CD8-positive, alpha-beta memory T cell (primary cell): ENCODE measurements at regions not wholly inside any gene's neighbourhood (a gene's known extent, or its start where the extent isn't known, plus 50 kb on each side); places are given as distances from the start of the nearest gene placed in this dataset.
"Not testable (repeated sequence)": the region's sequence is repeated elsewhere in the genome, so short reads cannot be mapped to it uniquely, and the experiment has no call there.

Experiments
- CTCF ChIA-PET: fragments of 350-600 bp; sonication (Branson Sonifier 250); formaldehyde crosslinking; loops from one replicate; lab custom pipeline; 2021; ENCODE audit warnings: antibody characterized with exemption; lab: Charles Lee
- POLR2A ChIA-PET: fragments of 350-600 bp; sonication (Branson Sonifier 250); formaldehyde crosslinking; loops from one replicate; lab custom pipeline; 2021; ENCODE audit warnings: antibody characterized with exemption; lab: Charles Lee
- DNase-seq, 5 donors: peaks; one replicate each; pipeline versions ENCODE4 v3.0.0 to v3.0.0-alpha.2; 2020 to 2022; ENCODE audit warnings: mixed read lengths in 1 of 5
- H3K27ac ChIP-seq: one replicate; pipeline ENCODE4 v1.7.0; 2013; ENCODE audit warnings: low read depth, mild to moderate bottlenecking, low read length, moderate library complexity
- H3K27me3 ChIP-seq: 2 replicates; pipeline ENCODE4 v1.7.0; 2013; ENCODE audit warnings: low read length, mild to moderate bottlenecking; ENCODE audit not compliant: insufficient read depth, poor library complexity, severe bottlenecking
- H3K36me3 ChIP-seq: 2 replicates; pipeline ENCODE4 v1.7.0; 2013; ENCODE audit warnings: mild to moderate bottlenecking, low read length, moderate library complexity; ENCODE audit not compliant: insufficient read depth
- H3K4me1 ChIP-seq: 2 replicates; pipeline ENCODE4 v1.7.0; 2013; ENCODE audit warnings: mild to moderate bottlenecking, low read length, moderate library complexity; ENCODE audit not compliant: insufficient read depth
- H3K4me3 ChIP-seq: 2 replicates; pipeline ENCODE4 v1.7.0; 2013; ENCODE audit warnings: mild to moderate bottlenecking, low read length
- H3K9me3 ChIP-seq: 2 replicates; pipeline ENCODE4 v1.7.0; 2013; ENCODE audit warnings: mild to moderate bottlenecking, low read length
- H3K27ac Mint-ChIP-seq, 8 donors: one replicate each; pipeline ENCODE4 v1.8.0; 2020 to 2021; ENCODE audit warnings: mixed read lengths in 8 of 8, mild to moderate bottlenecking in 6 of 8, inconsistent platforms in 3 of 8, moderate library complexity in 3 of 8
- H3K27me3 Mint-ChIP-seq, 2 donors: one replicate each; pipeline ENCODE4 v1.8.0; 2020 to 2021; ENCODE audit warnings: mixed read lengths in 2 of 2, mild to moderate bottlenecking in 1 of 2, moderate library complexity in 1 of 2
- H3K36me3 Mint-ChIP-seq, 3 donors: one replicate each; pipeline ENCODE4 v1.8.0; 2020 to 2021; ENCODE audit warnings: mixed read lengths in 3 of 3, inconsistent platforms in 1 of 3, mild to moderate bottlenecking in 1 of 3
- H3K4me1 Mint-ChIP-seq, 3 donors: one replicate each; pipeline ENCODE4 v1.8.0; 2020 to 2021; ENCODE audit warnings: mixed read lengths in 3 of 3, inconsistent platforms in 1 of 3, mild to moderate bottlenecking in 1 of 3
- H3K4me3 Mint-ChIP-seq, 7 donors: one replicate each; pipeline ENCODE4 v1.8.0; 2020 to 2021; ENCODE audit warnings: mixed read lengths in 7 of 7, mild to moderate bottlenecking in 6 of 7, moderate library complexity in 4 of 7, inconsistent platforms in 2 of 7
- H3K9me3 Mint-ChIP-seq, 5 donors: one replicate each; pipeline ENCODE4 v1.8.0; 2020 to 2022; ENCODE audit warnings: mixed read lengths in 5 of 5, mild to moderate bottlenecking in 3 of 5, moderate library complexity in 2 of 5, inconsistent platforms in 1 of 5

- no peaks in the 10 kb centered on the region for H3K4me1 Mint-ChIP-seq
- Histone ChIP-seq H3K27me3 (no peaks in the 10 kb centered on the region), H3K4me3 (no peak overlapping the region), H3K4me1 (no peaks in the 10 kb centered on the region), H3K36me3 (no peaks in the 10 kb centered on the region), H3K9me3 (no peaks in the 10 kb centered on the region), H3K27ac (no peak overlapping the region)
- H3K27me3 Mint-ChIP-seq: no peaks in the 10 kb centered on the region
- H3K36me3 Mint-ChIP-seq: no peaks in the 10 kb centered on the region
- DNase-seq: no peak
- ChIA-PET POLR2A (no interaction called here), CTCF (no interaction called here)
- H3K9me3 Mint-ChIP-seq: peaks cover 2 to 26% (median 5%) of the 10 kb centered on the region in 5 donors
- H3K4me3 Mint-ChIP-seq: no peak overlapping the region
- H3K27ac Mint-ChIP-seq: no peak overlapping the region
These were observed 175.2 kb upstream of the NOL4 start for GRCh38 chr18:34399892-34400291.

DNA sequence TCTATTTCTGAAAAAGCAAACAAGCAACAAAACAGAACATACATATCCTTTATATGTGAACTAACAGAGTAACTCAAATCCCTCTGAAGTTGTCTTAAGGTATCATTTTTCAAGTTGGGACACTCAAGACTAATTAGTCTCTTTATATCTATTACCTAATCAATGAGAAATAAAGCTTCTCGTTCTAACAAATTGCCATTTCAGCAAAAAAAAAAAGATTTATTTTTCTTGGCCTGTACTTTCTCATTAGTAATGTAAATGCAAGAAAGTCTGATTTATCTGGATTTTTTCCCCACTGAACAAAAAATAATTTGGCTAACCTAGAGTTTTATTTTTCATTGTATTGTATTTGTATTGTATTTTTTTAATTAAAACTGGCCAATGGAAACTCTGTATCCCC, 176.1 kb upstream of the NOL4 start:
- Mint-ChIP-seq H3K36me3 (no peaks in the 10 kb centered on the region), H3K27ac (no peak overlapping the region), H3K4me1 (no peaks in the 10 kb centered on the region), H3K27me3 (no peaks in the 10 kb centered on the region), H3K9me3 (peaks cover 2 to 21% (median 5%) of the 10 kb centered on the region in 5 donors), H3K4me3 (no peak overlapping the region)
- Histone ChIP-seq H3K27me3 (no peaks in the 10 kb centered on the region), H3K4me1 (no peaks in the 10 kb centered on the region), H3K27ac (no peak overlapping the region), H3K4me3 (no peak overlapping the region), H3K36me3 (no peaks in the 10 kb centered on the region), H3K9me3 (no peaks in the 10 kb centered on the region)
- POLR2A ChIA-PET: no interaction called here
- no peak for DNase-seq
- CTCF ChIA-PET: no interaction called here

GRCh38 chr18:34401775-34402174, 177.1 kb upstream of the NOL4 start:
- no peak overlapping the region for H3K27ac ChIP-seq
- Mint-ChIP-seq H3K27ac (no peak overlapping the region), H3K9me3 (peaks cover 2 to 21% (median 5%) of the 10 kb centered on the region in 5 donors), H3K4me3 (no peak overlapping the region), H3K27me3 (no peaks in the 10 kb centered on the region), H3K36me3 (no peaks in the 10 kb centered on the region), H3K4me1 (no peaks in the 10 kb centered on the region)
- no peaks in the 10 kb centered on the region for H3K27me3 ChIP-seq
- CTCF ChIA-PET: no interaction called here
- H3K9me3 ChIP-seq: no peaks in the 10 kb centered on the region
- no peak overlapping the region for H3K4me3 ChIP-seq
- DNase-seq: no peak
- H3K36me3 ChIP-seq: no peaks in the 10 kb centered on the region
- POLR2A ChIA-PET: no interaction called here
- no peaks in the 10 kb centered on the region for H3K4me1 ChIP-seq

- H3K36me3 ChIP-seq, H3K27me3 Mint-ChIP-seq, H3K36me3 Mint-ChIP-seq, H3K9me3 ChIP-seq, H3K4me3 ChIP-seq, H3K4me3 Mint-ChIP-seq, POLR2A ChIA-PET, DNase-seq, H3K4me1 ChIP-seq, H3K4me1 Mint-ChIP-seq, H3K27me3 ChIP-seq, H3K27ac ChIP-seq, CTCF ChIA-PET: not testable (repeated sequence)
- Mint-ChIP-seq H3K9me3 (peaks cover 3 to 43% (median 9%) of the 10 kb centered on the region in 5 donors), H3K27ac (peak overlapping the region in 1 of 8 donors; percentile 71)
These were observed 182.8 kb upstream of the NOL4 start for GRCh38 chr18:34407471-34407870.

DNA sequence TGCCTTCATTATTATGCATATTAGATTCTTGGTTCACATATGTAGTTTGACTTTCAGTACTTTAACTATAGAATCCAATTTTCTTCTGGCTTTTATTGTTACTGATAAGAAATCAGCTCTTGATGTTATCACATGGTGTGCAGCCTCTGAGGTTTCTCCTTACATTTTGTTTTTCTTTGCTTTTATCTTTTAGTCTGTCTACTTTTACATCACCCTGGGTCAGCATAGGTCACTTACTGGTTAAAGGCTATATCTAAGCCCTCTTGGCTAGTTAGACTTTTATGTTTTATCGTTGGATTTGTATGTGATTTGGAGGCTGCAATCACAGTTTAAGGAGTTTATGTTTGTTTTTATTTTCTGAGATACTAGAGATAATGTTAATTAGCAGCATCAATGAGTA, 187.2 kb upstream of the NOL4 start:
- no peak overlapping the region for H3K27ac ChIP-seq
- no peak for DNase-seq

GRCh38 chr18:34431042-34431441, 206.3 kb upstream of the NOL4 start:
- ChIA-PET CTCF (no interaction called here), POLR2A (no interaction called here)
- H3K27ac ChIP-seq: no peak overlapping the region
- no peak overlapping the region for H3K4me3 Mint-ChIP-seq
- no peak overlapping the region for H3K4me3 ChIP-seq
- no peak for DNase-seq
- no peaks in the 10 kb centered on the region for H3K27me3 ChIP-seq
- no peaks in the 10 kb centered on the region for H3K4me1 Mint-ChIP-seq
- no peak overlapping the region for H3K27ac Mint-ChIP-seq
- H3K4me1 ChIP-seq: no peaks in the 10 kb centered on the region
- no peaks in the 10 kb centered on the region for H3K36me3 Mint-ChIP-seq
- no peaks in the 10 kb centered on the region for H3K9me3 ChIP-seq
- H3K36me3 ChIP-seq: no peaks in the 10 kb centered on the region
- peaks cover 2 to 22% (median 20%) of the 10 kb centered on the region in 5 donors for H3K9me3 Mint-ChIP-seq
- H3K27me3 Mint-ChIP-seq: peaks cover 0 to 1% of the 10 kb centered on the region in 2 donors

More for the DNA sequence above, 187.2 kb upstream of the NOL4 start:
- H3K27me3 ChIP-seq: no peaks in the 10 kb centered on the region
- H3K4me1 ChIP-seq: no peaks in the 10 kb centered on the region
- Mint-ChIP-seq H3K4me3 (no peak overlapping the region), H3K27me3 (no peaks in the 10 kb centered on the region), H3K4me1 (no peaks in the 10 kb centered on the region), H3K9me3 (peaks cover 4 to 30% (median 7%) of the 10 kb centered on the region in 5 donors), H3K27ac (no peak overlapping the region), H3K36me3 (no peaks in the 10 kb centered on the region)
- H3K9me3 ChIP-seq: no peaks in the 10 kb centered on the region
- ChIA-PET POLR2A (no interaction called here), CTCF (no interaction called here)
- H3K4me3 ChIP-seq: no peak overlapping the region
- no peaks in the 10 kb centered on the region for H3K36me3 ChIP-seq

DNA sequence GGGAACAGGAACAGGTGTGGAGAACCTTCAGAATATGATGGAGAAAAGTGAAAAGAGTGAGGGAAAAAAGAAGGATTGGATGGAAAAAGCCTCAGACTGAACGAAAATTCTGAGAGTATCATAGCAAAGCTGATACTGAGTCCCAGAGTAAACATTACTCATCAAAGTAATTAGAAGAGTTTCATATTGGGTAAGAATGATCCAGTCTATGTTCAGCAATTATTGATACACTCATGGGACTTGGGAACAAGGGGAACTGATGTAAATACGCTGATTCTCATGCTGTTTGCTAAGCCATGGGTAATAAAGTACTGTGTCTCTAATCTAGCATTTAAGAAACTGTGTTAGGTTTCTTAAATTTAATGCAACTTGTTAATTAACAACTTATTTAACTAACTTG, 219.9 kb upstream of the NOL4 start:
- no peaks in the 10 kb centered on the region for H3K4me1 ChIP-seq
- no peak overlapping the region for H3K27ac ChIP-seq
- no peaks in the 10 kb centered on the region for H3K9me3 ChIP-seq
- Mint-ChIP-seq H3K27me3 (peaks cover 0 to 1% of the 10 kb centered on the region in 2 donors), H3K4me1 (no peaks in the 10 kb centered on the region), H3K36me3 (peaks cover 0 to 4% (median 0%) of the 10 kb centered on the region in 3 donors), H3K4me3 (no peak overlapping the region), H3K27ac (no peak overlapping the region), H3K9me3 (peaks cover 2 to 22% (median 9%) of the 10 kb centered on the region in 5 donors)
- H3K4me3 ChIP-seq: no peak overlapping the region
- ChIA-PET CTCF (no interaction called here), POLR2A (no interaction called here)
- no peak for DNase-seq
- no peaks in the 10 kb centered on the region for H3K27me3 ChIP-seq
- no peaks in the 10 kb centered on the region for H3K36me3 ChIP-seq

DNA sequence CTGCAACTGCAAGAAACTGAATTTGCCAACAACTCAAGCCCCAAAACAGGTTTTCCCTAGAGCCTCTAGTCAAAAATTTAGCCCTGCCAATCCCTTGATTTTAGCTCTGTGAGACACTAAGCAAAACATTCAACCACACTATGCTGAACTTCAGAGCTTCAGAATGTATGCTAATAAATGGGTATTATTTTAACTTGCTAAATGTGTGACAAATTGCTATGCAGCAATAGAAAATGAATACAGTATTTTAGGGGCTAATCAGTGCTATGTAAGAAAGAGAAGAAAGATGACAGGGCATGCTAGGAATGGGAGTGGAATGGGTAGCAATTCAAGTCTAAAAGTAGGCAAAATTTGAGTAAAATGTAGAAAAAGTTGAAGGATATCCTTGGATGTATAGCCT, 223.9 kb upstream of the NOL4 start:
- Histone ChIP-seq H3K4me1 (no peaks in the 10 kb centered on the region), H3K4me3 (no peak overlapping the region), H3K27ac (no peak overlapping the region), H3K36me3 (no peaks in the 10 kb centered on the region), H3K27me3 (no peaks in the 10 kb centered on the region), H3K9me3 (no peaks in the 10 kb centered on the region)
- Mint-ChIP-seq H3K27ac (no peak overlapping the region), H3K4me3 (no peak overlapping the region), H3K36me3 (peaks cover 0 to 4% (median 0%) of the 10 kb centered on the region in 3 donors), H3K9me3 (peaks cover 7 to 13% (median 8%) of the 10 kb centered on the region in 5 donors), H3K27me3 (no peaks in the 10 kb centered on the region), H3K4me1 (no peaks in the 10 kb centered on the region)
- ChIA-PET POLR2A (no interaction called here), CTCF (no interaction called here)
- DNase-seq: no peak

GRCh38 chr18:34457761-34458160, 233.0 kb upstream of the NOL4 start:
- H3K4me1 ChIP-seq: no peaks in the 10 kb centered on the region
- no peak for DNase-seq
- H3K4me3 Mint-ChIP-seq: no peak overlapping the region
- ChIA-PET CTCF (no interaction called here), POLR2A (no interaction called here)
- no peak overlapping the region for H3K27ac ChIP-seq
- H3K9me3 ChIP-seq: no peaks in the 10 kb centered on the region
- no peaks in the 10 kb centered on the region for H3K36me3 Mint-ChIP-seq
- no peaks in the 10 kb centered on the region for H3K36me3 ChIP-seq
- H3K9me3 Mint-ChIP-seq: peaks cover 0 to 15% (median 8%) of the 10 kb centered on the region in 5 donors
- no peaks in the 10 kb centered on the region for H3K27me3 ChIP-seq
- H3K27ac Mint-ChIP-seq: no peak overlapping the region
- no peak overlapping the region for H3K4me3 ChIP-seq
- H3K4me1 Mint-ChIP-seq: no peaks in the 10 kb centered on the region
- H3K27me3 Mint-ChIP-seq: no peaks in the 10 kb centered on the region
